Stimulated activated naive CD8-positive, alpha-beta T cell treated with anti-CD3 and anti-CD28 coated beads, Interleukin-15, Interleukin-2, amounts not matched to agents 100 U/mL and 50 U/mL, for 24 hours (primary cell): ENCODE measurements at regions not wholly inside any gene's neighbourhood (a gene's known extent, or its start where the extent isn't known, plus 50 kb on each side); places are given as distances from the start of the nearest gene placed in this dataset.

Source experiments
- ATAC-seq: fragments of 150-1000 bp; cut with Tn5 transposase; one replicate; pipeline ENCODE4 v1.10.0; 2021
- DNase-seq: peaks from one replicate; pipeline ENCODE4 v3.0.0; 2021

- no peak for DNase-seq
Measured at GRCh38 chr2:177342736-177343135, 49.8 kb upstream of the AGPS start.

More at GRCh38 chr2:177342736-177343135, 49.8 kb upstream of the AGPS start:
- no peak for ATAC-seq
